IMR-90 (cell line): ENCODE measurements at regions not wholly inside any gene's neighbourhood (a gene's known extent, or its start where the extent isn't known, plus 50 kb on each side); places are given as distances from the start of the nearest gene placed in this dataset.
"Not testable (repeated sequence)": the region's sequence is repeated elsewhere in the genome, so short reads cannot be mapped to it uniquely, and the experiment has no call there.

Experiments
- POLR2A ChIP-seq: IDR thresholded peaks from 2 replicates; pipeline ENCODE4 v1.6.1; 2012; ENCODE audit warnings: mild to moderate bottlenecking, low read depth, low read length
- RAD21 ChIP-seq: IDR thresholded peaks from 2 replicates; pipeline ENCODE4 v1.6.1; 2012; ENCODE audit warnings: low read length, improper control_type of control experiment
- TF ChIP-seq, protein P1 (sequence below): conservative IDR thresholded peaks from 2 replicates; pipeline ENCODE4 v1.5.1; 2012; ENCODE audit warnings: mild to moderate bottlenecking, low read depth, low read length, improper control_type of control experiment
- TF ChIP-seq, protein P2 (sequence below): fragments of 150-350 bp; IDR thresholded peaks from 2 replicates; pipeline ENCODE4 v1.6.1; 2016; ENCODE audit warnings: low read depth, mild to moderate bottlenecking, low read length, moderate library complexity, borderline replicate concordance

DNA sequence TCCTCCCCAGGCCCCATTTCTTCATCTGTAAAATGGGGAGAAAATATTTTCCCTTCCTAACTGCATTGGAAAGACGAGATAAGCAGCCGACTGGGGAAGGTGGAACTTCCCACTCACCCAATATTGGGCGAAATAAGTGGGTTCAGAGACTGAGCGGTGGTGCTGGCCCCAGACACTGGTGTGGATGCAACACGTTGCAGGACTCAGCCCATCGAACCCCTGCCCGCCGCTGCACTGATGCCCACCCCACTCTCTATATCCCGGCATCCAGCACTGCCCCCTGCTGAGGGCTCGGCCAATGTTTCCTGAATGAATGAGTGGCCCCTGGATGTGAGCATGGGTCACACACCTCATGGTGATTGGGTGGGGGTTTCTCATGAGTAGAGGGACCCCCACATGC is 194.4 kb upstream of the ZNG1E start:
- not testable (repeated sequence) for TF ChIP-seq POLR2A, RAD21
- TF ChIP-seq, protein P1, sequence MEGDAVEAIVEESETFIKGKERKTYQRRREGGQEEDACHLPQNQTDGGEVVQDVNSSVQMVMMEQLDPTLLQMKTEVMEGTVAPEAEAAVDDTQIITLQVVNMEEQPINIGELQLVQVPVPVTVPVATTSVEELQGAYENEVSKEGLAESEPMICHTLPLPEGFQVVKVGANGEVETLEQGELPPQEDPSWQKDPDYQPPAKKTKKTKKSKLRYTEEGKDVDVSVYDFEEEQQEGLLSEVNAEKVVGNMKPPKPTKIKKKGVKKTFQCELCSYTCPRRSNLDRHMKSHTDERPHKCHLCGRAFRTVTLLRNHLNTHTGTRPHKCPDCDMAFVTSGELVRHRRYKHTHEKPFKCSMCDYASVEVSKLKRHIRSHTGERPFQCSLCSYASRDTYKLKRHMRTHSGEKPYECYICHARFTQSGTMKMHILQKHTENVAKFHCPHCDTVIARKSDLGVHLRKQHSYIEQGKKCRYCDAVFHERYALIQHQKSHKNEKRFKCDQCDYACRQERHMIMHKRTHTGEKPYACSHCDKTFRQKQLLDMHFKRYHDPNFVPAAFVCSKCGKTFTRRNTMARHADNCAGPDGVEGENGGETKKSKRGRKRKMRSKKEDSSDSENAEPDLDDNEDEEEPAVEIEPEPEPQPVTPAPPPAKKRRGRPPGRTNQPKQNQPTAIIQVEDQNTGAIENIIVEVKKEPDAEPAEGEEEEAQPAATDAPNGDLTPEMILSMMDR: not testable (repeated sequence)
- TF ChIP-seq, protein P2, sequence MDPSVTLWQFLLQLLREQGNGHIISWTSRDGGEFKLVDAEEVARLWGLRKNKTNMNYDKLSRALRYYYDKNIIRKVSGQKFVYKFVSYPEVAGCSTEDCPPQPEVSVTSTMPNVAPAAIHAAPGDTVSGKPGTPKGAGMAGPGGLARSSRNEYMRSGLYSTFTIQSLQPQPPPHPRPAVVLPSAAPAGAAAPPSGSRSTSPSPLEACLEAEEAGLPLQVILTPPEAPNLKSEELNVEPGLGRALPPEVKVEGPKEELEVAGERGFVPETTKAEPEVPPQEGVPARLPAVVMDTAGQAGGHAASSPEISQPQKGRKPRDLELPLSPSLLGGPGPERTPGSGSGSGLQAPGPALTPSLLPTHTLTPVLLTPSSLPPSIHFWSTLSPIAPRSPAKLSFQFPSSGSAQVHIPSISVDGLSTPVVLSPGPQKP: not testable (repeated sequence)
